RKO (cell line): ENCODE measurements at regions not wholly inside any gene's neighbourhood (a gene's known extent, or its start where the extent isn't known, plus 50 kb on each side); places are given as distances from the start of the nearest gene placed in this dataset.

ENCODE experiments used
- DNase-seq: peaks from one replicate; pipeline ENCODE4 v3.0.0-alpha.2; 2016; ENCODE audit warnings: low spot score

DNA sequence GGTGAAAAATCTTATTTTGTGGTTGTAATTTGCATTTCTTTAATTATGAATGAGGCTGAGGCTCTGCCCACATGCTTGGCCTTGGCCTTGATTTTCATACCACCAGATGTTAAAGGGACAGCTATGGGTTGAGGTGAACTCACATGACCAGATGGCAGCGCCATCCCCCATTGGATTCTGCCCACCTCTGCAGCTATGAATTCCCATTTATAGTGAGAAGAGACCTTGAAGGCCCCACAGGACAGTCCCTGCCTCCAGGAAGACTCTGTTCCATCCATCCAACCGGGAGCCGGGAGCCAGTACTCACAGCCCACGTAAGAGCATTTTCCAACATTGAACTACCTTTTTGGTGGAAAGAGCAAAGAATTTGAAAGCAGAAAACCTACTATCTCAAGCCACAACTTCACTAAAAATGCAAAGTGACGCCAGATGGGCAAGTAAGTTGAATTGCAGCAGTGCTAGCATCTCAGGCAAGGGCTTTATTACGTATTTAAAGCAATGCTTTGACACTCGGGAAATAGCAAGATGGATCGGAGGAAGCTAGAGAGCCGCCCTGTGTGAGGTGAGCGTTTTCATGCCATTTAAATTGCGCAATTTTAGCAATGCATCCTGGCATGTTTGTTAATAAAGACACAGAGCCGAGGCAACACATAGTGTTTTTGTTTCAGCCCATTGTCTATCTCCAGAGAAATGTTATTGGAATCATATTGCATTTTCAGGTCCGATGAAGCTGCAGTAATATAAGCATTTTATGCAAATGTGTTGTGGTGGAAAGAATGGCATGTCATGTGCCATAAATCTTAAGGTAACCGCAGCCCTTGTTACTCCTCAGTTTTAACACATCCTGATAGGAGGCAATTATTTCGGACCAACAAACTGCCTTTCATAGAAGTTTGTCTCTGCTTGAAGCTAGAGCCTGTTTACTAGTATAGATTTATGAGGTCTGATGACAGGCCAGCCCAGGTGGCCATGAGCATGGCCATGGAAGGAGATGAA lies 273.4 kb upstream of the TNRC6C start:
- no peak for DNase-seq

DNA sequence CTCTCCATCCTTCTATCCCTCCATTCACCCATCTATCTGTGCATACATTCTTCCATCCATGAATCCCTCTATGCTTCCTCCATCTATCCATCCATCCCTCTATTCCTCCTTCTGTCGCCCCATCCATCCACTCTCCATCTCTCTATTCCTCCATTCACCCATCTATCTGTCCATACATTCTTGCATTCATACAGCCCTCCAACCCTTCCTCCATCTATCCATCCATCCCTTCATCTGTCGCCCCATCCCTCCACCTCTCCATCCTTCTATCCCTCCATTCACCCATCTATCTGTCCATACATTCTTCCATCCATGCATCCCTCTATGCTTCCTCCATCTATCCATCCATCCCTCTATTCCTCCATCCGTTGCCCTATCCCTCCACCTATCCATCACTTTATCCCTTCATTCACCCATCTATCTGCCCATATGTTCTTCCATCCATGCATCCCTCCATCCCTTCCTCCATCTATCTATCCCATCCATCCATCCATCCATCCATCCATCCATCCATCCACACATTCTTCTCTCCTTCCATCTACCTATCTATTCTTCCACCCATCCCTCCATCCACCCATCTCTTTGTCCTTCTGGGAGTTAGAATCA lies 272.5 kb upstream of the TNRC6C start:
- DNase-seq, result no peak

GRCh38 chr17:77686903-77687302 lies 271.6 kb upstream of the TNRC6C start:
- DNase-seq, result no peak

DNA sequence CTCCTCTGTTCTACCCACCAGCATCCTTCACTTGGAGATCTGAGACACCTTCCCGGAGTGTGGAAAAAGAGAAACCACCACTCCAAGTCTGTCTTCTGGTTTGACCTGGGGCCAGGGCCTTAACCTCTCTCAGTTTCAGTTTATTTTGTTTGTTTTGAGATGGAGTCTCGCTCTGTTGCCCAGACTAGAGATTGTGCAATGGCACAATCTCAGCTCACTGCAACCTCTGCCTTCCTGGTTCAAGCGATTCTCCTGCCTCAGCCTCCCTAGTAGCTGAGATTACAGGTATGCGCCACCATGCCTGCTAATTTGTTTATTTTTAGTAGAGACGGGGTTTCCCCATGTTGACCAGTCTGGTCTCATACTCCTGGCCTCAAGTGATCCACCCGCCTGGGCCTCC lies 271.1 kb upstream of the TNRC6C start:
- DNase-seq, result no peak

- no peak for DNase-seq
Measured at GRCh38 chr17:77687921-77688320, 270.6 kb upstream of the TNRC6C start.

GRCh38 chr17:77688369-77688768 lies 270.1 kb upstream of the TNRC6C start:
- no peak for DNase-seq

GRCh38 chr17:77690271-77691161 lies 268.0 kb upstream of the TNRC6C start:
- no peak for DNase-seq

DNA sequence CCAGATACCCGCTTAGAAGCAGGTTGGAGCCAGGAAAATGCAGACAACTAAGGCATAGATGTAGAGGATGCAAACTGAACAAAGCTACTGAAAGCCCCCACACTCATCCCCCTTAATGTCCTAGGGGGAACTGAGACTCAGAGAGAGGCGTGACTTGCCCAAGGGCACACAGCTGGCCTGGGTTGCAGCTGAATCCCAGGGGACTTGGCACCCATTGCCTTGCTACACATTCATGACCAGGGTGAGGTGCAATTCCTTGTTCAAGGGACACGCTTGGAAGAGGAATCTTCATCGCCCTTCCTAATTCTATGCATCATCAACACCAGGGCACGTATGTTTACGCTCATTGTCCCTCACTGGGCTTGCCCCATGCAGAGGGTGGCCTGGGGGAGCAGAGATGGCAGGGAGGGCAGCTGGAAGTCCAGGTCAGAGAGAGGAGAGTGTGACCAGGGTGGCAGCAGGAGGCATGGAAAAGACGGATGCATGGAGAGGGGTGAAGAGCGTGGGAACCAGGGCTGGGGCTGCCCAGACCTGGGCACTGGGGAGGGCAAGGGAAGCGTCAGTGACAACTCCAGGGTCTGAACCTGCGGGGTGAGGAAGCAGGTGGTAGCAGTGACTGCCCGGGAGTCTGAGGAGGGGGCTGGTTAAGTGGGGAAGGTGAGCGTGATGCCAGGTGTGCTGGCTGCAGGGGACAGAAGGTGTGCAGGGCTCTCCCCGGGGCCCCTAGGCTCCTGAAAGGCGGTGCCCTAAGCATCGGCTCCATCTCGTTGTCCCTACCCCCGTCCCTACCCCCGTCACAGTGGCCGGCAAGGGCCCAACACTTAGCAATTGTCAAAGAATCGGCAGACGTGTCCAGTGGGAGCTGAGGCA lies 267.1 kb upstream of the TNRC6C start:
- DNase-seq, result no peak

DNA sequence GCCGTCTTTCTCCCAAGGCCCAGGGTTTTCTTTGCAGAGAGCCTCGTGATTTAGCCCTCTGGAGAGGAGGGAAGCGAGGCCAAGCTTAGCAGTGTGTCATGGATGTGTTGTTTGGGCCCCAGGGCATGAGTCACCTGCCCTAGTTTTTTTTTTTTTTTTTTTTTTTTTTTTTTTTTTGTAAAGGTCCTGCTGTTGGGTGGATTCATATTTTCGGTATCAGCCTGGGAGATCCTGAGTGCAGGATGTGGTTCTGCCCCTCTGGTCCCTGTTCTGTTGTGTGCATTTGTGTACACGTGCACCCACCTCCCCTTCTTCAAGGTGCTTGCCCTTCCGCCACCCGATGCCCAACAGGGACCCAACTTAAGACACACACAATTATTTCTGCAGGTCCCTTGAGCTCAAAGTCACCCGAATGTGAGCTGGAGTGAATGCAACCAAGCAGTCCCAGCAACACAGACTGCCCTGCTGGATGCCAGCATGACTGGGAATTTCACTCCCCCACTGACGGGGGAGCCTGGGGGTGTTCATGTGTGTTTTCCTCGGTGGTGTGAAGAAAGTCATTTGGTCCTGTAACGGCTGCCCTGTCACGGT lies 265.8 kb upstream of the TNRC6C start:
- peak; percentile 63 for DNase-seq

DNA sequence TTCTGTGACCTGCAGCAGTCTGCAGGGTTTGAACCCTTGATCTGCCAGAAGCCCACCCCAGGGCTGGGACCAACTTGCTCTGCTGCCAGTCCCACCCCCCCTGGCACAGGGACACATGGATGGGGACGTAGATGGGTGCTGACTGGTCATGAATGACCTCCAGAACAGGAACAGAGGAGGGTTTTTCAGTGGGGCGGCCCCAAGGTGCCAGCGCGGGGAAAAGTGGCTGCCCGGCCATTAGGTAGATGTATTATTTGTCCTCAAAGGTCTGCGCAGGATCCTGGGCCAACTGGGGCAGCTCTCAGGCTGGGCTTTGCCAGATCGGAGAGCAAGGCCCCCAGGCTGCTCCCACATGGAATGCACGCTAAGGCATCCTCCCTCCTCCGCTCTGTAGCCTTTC lies 265.2 kb upstream of the TNRC6C start:
- DNase-seq, result no peak

DNA sequence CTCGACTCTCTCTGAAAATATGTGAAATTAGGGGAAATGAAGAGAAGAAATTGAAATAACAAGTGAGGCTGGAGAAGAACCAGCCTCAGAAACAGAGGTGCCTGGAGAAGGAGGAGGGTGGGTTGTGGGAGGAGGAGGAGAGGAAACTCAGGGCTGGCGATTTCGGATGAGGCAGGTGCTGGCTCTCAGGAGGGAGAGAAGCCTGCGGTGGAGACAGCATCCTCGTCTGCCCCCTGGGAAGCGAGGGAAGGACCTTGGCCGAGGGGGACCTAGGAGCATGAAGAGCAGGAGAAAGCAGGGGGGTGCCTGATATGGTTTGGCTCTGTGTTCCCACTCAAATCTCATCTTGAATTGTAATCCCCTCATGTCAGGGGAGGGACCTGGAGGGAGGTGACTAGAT lies 264.7 kb upstream of the TNRC6C start:
- no peak for DNase-seq

DNA sequence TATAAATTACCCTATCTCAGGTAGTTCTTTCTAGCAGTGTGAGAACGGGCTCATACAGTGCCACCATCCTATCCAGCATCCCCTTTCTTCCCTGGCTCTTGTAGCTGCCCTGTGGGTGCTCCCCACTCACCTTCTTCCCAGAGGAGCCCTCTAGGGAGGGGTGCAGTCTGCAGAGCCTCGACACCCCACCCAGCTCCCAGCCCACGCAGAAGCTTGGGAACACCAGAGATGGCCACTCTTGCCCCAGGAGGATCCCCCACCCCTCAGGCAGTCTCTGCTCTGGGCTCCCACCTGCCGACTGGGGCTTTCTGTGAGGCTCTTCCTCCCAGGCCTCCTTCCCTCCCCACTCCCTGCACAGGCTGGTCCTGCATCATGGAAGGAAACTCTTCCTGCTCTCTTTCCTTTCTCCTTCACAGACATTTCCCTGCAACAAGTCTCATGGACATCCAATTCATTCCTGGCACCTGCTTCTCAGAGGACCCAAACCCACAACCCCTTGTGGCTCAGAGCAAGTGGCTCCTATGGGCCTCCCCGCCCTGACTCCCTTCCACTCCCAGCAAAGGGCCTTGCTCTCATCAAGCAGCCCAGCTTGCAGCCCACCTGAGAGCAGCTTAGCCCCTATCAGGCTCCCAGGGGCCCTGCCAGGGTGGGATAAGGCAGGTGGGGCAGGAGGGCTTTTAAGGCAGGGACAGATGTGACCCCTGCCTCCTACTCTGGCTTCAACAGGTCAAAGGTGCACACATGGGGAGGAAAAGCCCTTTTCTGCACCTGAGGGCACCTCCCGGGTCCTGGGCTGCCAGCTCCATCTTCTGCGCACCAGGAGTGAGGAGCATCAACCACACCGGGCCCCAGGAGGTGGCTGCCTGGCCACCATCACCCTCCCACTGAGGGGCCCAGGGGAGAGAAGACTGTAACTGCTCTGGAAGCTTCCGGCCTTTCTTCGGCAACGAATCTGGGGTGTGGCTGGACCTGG lies 263.8 kb upstream of the TNRC6C start:
- DNase-seq, result no peak

DNA sequence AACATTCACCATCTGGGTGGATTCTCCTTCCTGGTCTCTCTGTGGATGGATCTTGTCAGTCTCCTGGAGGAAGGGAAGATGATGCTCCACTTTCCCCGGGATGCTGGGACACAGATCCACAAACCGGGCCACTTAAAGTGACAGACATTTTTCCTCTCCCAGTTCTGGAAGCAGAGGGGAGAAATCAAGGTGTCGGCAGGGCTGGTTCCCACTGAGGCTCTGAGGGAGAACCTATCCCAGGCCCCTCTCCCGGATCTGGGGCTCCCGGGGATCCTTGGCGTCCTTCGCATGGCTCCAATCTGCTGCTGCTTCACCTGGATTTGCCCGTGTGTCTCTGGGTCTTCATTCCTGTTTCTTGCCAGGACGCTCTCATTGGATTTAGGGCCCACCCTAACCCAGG lies 263.1 kb upstream of the TNRC6C start:
- DNase-seq, result no peak

DNA sequence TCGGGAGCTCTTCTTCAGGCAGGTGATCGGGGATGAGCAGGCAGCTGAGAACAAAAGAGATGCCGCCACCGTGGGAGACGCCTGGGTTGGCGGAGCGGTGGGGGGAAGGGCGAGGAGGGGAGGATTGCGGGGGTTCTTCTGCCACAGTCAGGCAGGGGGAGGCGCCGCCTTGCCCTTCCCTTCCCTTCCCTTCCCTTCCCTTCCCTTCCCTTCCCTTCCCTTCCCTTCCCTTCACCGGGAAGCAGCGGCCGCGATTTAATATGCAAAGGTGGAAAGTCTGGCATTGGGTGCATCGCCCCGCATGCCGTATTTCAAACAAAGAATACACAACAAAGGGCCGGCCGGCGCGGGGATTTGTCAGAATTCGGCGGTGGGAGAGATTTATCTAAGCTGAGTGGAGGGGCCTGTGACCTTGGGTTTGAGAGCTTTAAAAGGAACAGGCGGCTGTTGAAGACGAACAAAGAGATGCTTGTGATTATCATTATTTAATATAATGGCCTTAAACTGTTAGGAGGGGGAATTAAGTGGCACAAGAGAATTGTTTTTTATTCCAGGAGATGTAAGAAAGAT lies 262.3 kb upstream of the TNRC6C start:
- DNase-seq, result no peak

DNA sequence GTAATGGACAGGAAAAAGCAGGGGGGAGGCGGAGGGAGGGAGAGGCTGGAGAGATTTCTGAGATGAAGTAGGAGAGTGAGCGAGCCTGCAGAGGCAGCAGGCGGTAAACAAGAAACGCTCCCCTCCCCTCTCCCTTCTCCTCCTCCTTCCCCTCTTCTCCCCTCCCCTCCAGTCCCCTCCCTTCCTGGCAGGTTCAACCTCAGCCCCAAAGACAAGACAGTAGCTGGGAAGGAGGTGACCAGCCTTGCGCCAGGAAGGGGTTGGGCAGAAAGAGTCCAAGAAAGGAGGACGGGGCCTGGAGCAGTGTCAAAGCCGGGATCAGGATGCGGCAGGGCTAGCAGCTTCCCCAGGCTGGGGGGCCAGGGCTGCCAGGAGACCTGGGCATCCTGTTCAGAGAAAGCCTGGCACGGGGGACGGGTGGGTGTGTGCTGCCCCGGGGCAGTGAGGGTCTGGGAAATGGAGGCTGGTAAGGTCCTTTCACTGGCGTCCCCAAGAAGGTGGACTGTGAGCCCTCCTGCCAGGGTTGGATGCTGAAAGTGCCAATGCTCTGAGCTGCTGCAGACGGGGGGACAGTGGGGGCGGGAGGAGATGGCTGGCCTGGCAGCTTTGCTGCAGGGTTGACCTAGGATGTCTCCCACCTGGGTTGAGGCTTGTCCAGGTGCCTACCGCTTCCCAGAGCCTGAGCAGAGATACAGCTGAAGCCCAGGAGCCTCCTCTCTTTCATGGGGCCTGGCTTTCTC lies 261.6 kb upstream of the TNRC6C start:
- no peak for DNase-seq

GRCh38 chr17:77697480-77698400 lies 260.8 kb upstream of the TNRC6C start:
- no peak for DNase-seq

GRCh38 chr17:77698903-77699623 lies 259.4 kb upstream of the TNRC6C start:
- no peak for DNase-seq
